ENCODE measurements at regions not wholly inside any gene's neighbourhood (a gene's known extent, or its start where the extent isn't known, plus 50 kb on each side); places are given as distances from the start of the nearest gene placed in this dataset.
A peak's percentile ranks its signal among the peaks of the same experiment; 100 is the strongest.

DNA sequence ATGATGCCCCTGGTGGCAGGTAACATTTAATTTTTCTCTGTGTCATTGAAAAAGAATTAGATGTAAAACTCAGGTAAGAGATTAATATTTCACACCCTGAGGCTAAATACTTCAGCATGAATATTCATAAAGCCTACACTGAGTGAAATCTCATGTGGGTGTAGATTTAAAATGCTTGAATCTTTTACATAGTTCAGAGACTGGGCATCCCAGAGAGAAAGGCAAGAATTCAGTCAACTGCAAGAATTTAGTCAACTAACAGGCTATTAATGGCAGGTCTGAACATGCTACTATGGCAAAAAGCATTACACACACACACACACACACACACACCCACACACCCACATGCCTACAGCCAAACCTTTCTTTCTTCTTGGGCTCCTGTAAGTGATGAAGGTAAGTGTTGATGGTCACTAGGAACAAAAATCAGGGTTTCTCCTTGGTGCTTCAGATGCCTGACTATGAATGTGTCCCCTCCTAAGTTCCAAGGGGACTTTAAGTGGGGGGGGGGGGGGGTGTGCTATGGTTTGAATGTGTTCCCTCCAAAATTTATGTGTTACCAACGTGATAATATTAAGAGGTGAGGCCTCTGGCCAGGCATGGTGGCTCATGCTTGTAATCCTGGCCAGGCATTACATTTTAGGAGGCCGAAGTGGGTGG lies 63.7 kb upstream of the PSMD7 start:
- no peak for TF ChIP-seq EZH2 (IDR thresholded peaks at IDR 0.05; ENCODE audit: low read length, unreplicated experiment)
- TF ChIP-seq, protein P1, sequence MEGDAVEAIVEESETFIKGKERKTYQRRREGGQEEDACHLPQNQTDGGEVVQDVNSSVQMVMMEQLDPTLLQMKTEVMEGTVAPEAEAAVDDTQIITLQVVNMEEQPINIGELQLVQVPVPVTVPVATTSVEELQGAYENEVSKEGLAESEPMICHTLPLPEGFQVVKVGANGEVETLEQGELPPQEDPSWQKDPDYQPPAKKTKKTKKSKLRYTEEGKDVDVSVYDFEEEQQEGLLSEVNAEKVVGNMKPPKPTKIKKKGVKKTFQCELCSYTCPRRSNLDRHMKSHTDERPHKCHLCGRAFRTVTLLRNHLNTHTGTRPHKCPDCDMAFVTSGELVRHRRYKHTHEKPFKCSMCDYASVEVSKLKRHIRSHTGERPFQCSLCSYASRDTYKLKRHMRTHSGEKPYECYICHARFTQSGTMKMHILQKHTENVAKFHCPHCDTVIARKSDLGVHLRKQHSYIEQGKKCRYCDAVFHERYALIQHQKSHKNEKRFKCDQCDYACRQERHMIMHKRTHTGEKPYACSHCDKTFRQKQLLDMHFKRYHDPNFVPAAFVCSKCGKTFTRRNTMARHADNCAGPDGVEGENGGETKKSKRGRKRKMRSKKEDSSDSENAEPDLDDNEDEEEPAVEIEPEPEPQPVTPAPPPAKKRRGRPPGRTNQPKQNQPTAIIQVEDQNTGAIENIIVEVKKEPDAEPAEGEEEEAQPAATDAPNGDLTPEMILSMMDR (conservative IDR thresholded peaks at IDR 0.05; ENCODE audit: low read depth, low read length), result 0 out of 2 replicates have a peak, but pooled peaks have one; percentile 13
- TF ChIP-seq EZH2phosphoT487 (IDR thresholded peaks at IDR 0.05; ENCODE audit: borderline replicate concordance, low read length), result no peak

Data from PC-3 (cell line).